ENCODE measurements at regions not wholly inside any gene's neighbourhood (a gene's known extent, or its start where the extent isn't known, plus 50 kb on each side); places are given as distances from the start of the nearest gene placed in this dataset.

GRCh38 chr6:92380803-92381601, 1038.4 kb downstream of the EPHA7 start:
- no peaks in the 10 kb centered on the region for H3K27me3 Mint-ChIP-seq (ENCODE audit: low read depth)
- Histone ChIP-seq H3K4me2 (ENCODE audit: insufficient read depth, insufficient read length, low read length) (no peak overlapping the region), H3K9me3 (ENCODE audit: control insufficient read depth, low read depth, low read length) (no peaks in the 10 kb centered on the region), H3K56ac (ENCODE audit: insufficient read length, low read depth, low read length) (no peak overlapping the region), H3K23me2 (ENCODE audit: insufficient read length, low read depth, low read length, poor library complexity, severe bottlenecking) (no peaks in the 10 kb centered on the region), H3K79me1 (ENCODE audit: insufficient read depth, low read depth, low read length, poor library complexity, severe bottlenecking) (no peaks in the 10 kb centered on the region), H2AFZ (ENCODE audit: low read length) (no peak overlapping the region), H3K14ac (ENCODE audit: insufficient read depth, low read length) (no peak overlapping the region), H4K20me1 (ENCODE audit: control insufficient read depth, insufficient read depth, insufficient read length) (no peaks in the 10 kb centered on the region), H3K23ac (ENCODE audit: insufficient read length, low read depth, low read length) (no peak overlapping the region), H2BK120ac (ENCODE audit: low read depth, low read length, poor library complexity, severe bottlenecking) (no peak overlapping the region), H3T11ph (ENCODE audit: low read length) (no peak overlapping the region), H2BK15ac (ENCODE audit: low read depth, low read length) (no peak overlapping the region), H4K8ac (replicated peaks; ENCODE audit: insufficient read length, low read depth, low read length) (no peak overlapping the region), H3K18ac (ENCODE audit: insufficient read length, low read depth, low read length) (no peak overlapping the region), H2BK12ac (ENCODE audit: insufficient read length, low read depth, low read length) (no peak overlapping the region), H3K27ac (ENCODE audit: insufficient read length, low read depth, low read length) (no peak overlapping the region), H2BK20ac (ENCODE audit: low read depth, low read length, poor library complexity, severe bottlenecking) (no peak overlapping the region), H3K4ac (ENCODE audit: low read depth, low read length) (no peak overlapping the region), H4K91ac (ENCODE audit: insufficient read length, low read depth, low read length) (no peak overlapping the region), H3K79me2 (ENCODE audit: insufficient read depth, low read length) (no peaks in the 10 kb centered on the region), H2BK5ac (ENCODE audit: insufficient read length, low read length) (no peak overlapping the region), H4K5ac (ENCODE audit: insufficient read length, low read depth, low read length) (no peak overlapping the region), H2AK5ac (ENCODE audit: insufficient read length, low read length) (no peak overlapping the region), H3K9ac (ENCODE audit: extremely low read depth, insufficient read length, low read length) (no peak overlapping the region), H3K27me3 (ENCODE audit: insufficient read depth, low read length) (no peaks in the 10 kb centered on the region), H3K4me1 (ENCODE audit: insufficient read depth, low read length) (no peaks in the 10 kb centered on the region)
- no peaks in the 10 kb centered on the region for H3K9me3 Mint-ChIP-seq
- no peaks in the 10 kb centered on the region for H3K36me3 Mint-ChIP-seq (ENCODE audit: insufficient read depth in 1 of 3, low read depth in 3 of 3)
- H3K4me3 Mint-ChIP-seq: no peak overlapping the region
- no peak overlapping the region for H3K27ac Mint-ChIP-seq
- no peaks in the 10 kb centered on the region for H3K4me1 Mint-ChIP-seq
- no peak for DNase-seq
- TF ChIP-seq, protein P1, sequence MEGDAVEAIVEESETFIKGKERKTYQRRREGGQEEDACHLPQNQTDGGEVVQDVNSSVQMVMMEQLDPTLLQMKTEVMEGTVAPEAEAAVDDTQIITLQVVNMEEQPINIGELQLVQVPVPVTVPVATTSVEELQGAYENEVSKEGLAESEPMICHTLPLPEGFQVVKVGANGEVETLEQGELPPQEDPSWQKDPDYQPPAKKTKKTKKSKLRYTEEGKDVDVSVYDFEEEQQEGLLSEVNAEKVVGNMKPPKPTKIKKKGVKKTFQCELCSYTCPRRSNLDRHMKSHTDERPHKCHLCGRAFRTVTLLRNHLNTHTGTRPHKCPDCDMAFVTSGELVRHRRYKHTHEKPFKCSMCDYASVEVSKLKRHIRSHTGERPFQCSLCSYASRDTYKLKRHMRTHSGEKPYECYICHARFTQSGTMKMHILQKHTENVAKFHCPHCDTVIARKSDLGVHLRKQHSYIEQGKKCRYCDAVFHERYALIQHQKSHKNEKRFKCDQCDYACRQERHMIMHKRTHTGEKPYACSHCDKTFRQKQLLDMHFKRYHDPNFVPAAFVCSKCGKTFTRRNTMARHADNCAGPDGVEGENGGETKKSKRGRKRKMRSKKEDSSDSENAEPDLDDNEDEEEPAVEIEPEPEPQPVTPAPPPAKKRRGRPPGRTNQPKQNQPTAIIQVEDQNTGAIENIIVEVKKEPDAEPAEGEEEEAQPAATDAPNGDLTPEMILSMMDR (conservative IDR thresholded peaks at IDR 0.05): no peak
- WGBS (ENCODE audit: extremely low coverage, insufficient read length, low lambda C conversion rate): no CpG with 5 or more reads among the region's 2 CpGs

Data from H9 (cell line).